ENCODE measurements at regions not wholly inside any gene's neighbourhood (a gene's known extent, or its start where the extent isn't known, plus 50 kb on each side); places are given as distances from the start of the nearest gene placed in this dataset.

DNA sequence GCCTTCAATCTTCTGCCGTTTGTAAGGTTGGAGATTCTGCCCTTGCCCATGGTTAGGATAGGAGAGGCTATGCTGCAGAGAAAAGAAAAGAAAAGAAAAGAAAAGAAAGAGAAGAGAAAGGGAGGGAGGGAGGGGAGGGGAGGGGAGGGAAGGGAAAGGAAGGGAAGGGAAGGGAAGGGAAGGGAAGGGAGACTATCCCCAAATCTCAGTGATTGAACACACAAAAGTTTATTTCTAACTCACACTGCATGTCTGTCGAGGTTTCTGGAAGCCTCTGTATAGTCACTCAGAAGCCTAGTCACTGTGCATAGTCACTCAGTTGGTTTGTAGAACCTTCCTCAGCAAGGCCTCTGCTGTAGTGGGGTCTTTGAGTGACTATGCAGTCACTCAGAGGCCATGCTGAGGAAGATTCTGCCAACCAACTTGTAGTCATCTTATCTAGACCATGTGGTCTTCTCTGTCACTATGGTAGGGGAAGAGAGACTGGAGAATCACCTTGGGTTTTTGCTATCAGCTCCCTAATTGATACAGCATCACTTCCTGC, 52.3 kb upstream of the ABCC9 start:
- DNase-seq, result no peak

DNA sequence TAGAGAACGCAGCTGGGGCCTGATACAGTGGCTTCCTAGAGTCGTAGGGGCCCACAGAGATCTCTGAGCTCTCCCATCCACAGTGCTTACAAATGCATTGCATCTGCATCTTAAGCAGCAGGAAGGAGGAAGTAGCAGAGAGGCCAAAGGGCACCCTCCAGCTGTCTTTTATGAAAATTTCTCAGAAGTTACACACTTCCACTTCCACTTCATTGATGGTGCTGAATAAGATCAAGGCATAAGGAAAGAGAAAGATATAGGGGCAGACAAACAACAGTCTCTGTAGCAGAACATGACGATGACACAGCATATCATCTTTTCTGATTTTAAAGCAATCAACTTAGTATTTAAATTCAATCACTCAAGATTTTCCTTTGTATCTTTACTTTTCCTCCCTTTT, 51.6 kb upstream of the ABCC9 start:
- DNase-seq, result peak; percentile 52

GRCh38 chr12:21991526-21991925, 50.3 kb upstream of the ABCC9 start:
- no peak for DNase-seq
